ENCODE measurements at regions not wholly inside any gene's neighbourhood (a gene's known extent, or its start where the extent isn't known, plus 50 kb on each side); places are given as distances from the start of the nearest gene placed in this dataset.
"Not testable (repeated sequence)": the region's sequence is repeated elsewhere in the genome, so short reads cannot be mapped to it uniquely, and the experiment has no call there.

GRCh38 chr6:21941926-21942325, 348.4 kb downstream of the SOX4 start:
- no peak for TF ChIP-seq CTCF (IDR thresholded peaks at IDR 0.05; ENCODE audit: poor library complexity, severe bottlenecking)
- H3K36me3 ChIP-seq (ENCODE audit: low read depth): no peaks in the 10 kb centered on the region

GRCh38 chr6:21942897-21943296, 349.3 kb downstream of the SOX4 start:
- Histone ChIP-seq H3K9me3 (ENCODE audit: severe bottlenecking) (no peaks in the 10 kb centered on the region), H3K4me3 (ENCODE audit: severe bottlenecking) (no peak overlapping the region), H3K27me3 (ENCODE audit: insufficient read depth, poor library complexity, severe bottlenecking) (no peaks in the 10 kb centered on the region), H3K27ac (ENCODE audit: poor library complexity, severe bottlenecking) (no peak overlapping the region), H3K36me3 (ENCODE audit: low read depth) (no peaks in the 10 kb centered on the region), H3K4me1 (ENCODE audit: insufficient read depth, poor library complexity, severe bottlenecking) (peaks cover 2% of the 10 kb centered on the region)
- no peak for TF ChIP-seq CTCF (IDR thresholded peaks at IDR 0.05; ENCODE audit: poor library complexity, severe bottlenecking)
- ATAC-seq (ENCODE audit: low read depth) (no peak), DNase-seq (ENCODE audit: low spot score) (no peak)

More at GRCh38 chr6:21941926-21942325, 348.4 kb downstream of the SOX4 start:
- DNase-seq (ENCODE audit: low spot score): no peak
- Histone ChIP-seq H3K4me1 (ENCODE audit: insufficient read depth, poor library complexity, severe bottlenecking) (no peaks in the 10 kb centered on the region), H3K9me3 (ENCODE audit: severe bottlenecking) (no peaks in the 10 kb centered on the region), H3K27ac (ENCODE audit: poor library complexity, severe bottlenecking) (no peak overlapping the region), H3K4me3 (ENCODE audit: severe bottlenecking) (no peak overlapping the region), H3K27me3 (ENCODE audit: insufficient read depth, poor library complexity, severe bottlenecking) (no peaks in the 10 kb centered on the region)
- ATAC-seq (ENCODE audit: low read depth): no peak

GRCh38 chr6:21946298-21946783, 350.5 kb downstream of the PRL start:
- no peak overlapping the region for H3K4me3 ChIP-seq (ENCODE audit: severe bottlenecking)
- DNase-seq (ENCODE audit: low spot score): no peak
- H3K27me3 ChIP-seq (ENCODE audit: insufficient read depth, poor library complexity, severe bottlenecking): no peaks in the 10 kb centered on the region
- no peak for ATAC-seq (ENCODE audit: low read depth)
- no peaks in the 10 kb centered on the region for H3K9me3 ChIP-seq (ENCODE audit: severe bottlenecking)
- no peak for TF ChIP-seq CTCF (IDR thresholded peaks at IDR 0.05; ENCODE audit: poor library complexity, severe bottlenecking)
- no peaks in the 10 kb centered on the region for H3K36me3 ChIP-seq (ENCODE audit: low read depth)
- H3K4me1 ChIP-seq (ENCODE audit: insufficient read depth, poor library complexity, severe bottlenecking): peaks cover 11% of the 10 kb centered on the region
- no peak overlapping the region for H3K27ac ChIP-seq (ENCODE audit: poor library complexity, severe bottlenecking)

GRCh38 chr6:21947227-21947626, 349.6 kb downstream of the PRL start:
- H3K4me1 ChIP-seq (ENCODE audit: insufficient read depth, poor library complexity, severe bottlenecking): peaks cover 11% of the 10 kb centered on the region
- H3K4me3 ChIP-seq (ENCODE audit: severe bottlenecking); H3K36me3 ChIP-seq (ENCODE audit: low read depth); DNase-seq (ENCODE audit: low spot score); H3K27me3 ChIP-seq (ENCODE audit: insufficient read depth, poor library complexity, severe bottlenecking); H3K27ac ChIP-seq (ENCODE audit: poor library complexity, severe bottlenecking); H3K9me3 ChIP-seq (ENCODE audit: severe bottlenecking); ATAC-seq (ENCODE audit: low read depth): not testable (repeated sequence)

- H3K4me3 ChIP-seq (ENCODE audit: severe bottlenecking): no peak overlapping the region
- H3K4me1 ChIP-seq (ENCODE audit: insufficient read depth, poor library complexity, severe bottlenecking): peaks cover 11% of the 10 kb centered on the region
- H3K27me3 ChIP-seq (ENCODE audit: insufficient read depth, poor library complexity, severe bottlenecking): no peaks in the 10 kb centered on the region
- TF ChIP-seq CTCF (IDR thresholded peaks at IDR 0.05; ENCODE audit: poor library complexity, severe bottlenecking): no peak
- H3K36me3 ChIP-seq (ENCODE audit: low read depth): no peaks in the 10 kb centered on the region
- H3K9me3 ChIP-seq (ENCODE audit: severe bottlenecking): no peaks in the 10 kb centered on the region
- no peak for ATAC-seq (ENCODE audit: low read depth)
- no peak overlapping the region for H3K27ac ChIP-seq (ENCODE audit: poor library complexity, severe bottlenecking)
- no peak for DNase-seq (ENCODE audit: low spot score)
These were observed 349.0 kb downstream of the PRL start for GRCh38 chr6:21947731-21948386.

Measured in RWPE2 (cell line).